ENCODE measurements at regions not wholly inside any gene's neighbourhood (a gene's known extent, or its start where the extent isn't known, plus 50 kb on each side); places are given as distances from the start of the nearest gene placed in this dataset.

DNA sequence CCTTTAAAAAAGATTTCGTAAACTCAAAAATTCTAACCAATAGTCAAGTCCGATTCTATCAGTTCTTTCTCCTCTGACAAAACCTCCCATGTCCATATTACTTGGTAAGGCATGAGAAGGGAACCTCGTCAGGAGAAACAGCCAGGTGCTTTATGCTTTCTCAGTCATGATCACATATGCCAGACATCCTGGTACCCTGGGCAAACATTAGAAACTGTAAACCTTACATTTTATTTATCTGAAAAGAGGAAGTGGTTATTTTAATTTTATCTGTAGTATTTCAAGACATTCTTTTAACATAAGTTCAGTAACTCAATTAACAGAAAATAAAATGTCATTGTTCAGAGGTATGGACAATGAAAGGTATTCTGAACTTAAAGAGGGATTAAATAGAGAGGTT is 474.8 kb upstream of the GBE1 start:
- TF ChIP-seq, protein P1, sequence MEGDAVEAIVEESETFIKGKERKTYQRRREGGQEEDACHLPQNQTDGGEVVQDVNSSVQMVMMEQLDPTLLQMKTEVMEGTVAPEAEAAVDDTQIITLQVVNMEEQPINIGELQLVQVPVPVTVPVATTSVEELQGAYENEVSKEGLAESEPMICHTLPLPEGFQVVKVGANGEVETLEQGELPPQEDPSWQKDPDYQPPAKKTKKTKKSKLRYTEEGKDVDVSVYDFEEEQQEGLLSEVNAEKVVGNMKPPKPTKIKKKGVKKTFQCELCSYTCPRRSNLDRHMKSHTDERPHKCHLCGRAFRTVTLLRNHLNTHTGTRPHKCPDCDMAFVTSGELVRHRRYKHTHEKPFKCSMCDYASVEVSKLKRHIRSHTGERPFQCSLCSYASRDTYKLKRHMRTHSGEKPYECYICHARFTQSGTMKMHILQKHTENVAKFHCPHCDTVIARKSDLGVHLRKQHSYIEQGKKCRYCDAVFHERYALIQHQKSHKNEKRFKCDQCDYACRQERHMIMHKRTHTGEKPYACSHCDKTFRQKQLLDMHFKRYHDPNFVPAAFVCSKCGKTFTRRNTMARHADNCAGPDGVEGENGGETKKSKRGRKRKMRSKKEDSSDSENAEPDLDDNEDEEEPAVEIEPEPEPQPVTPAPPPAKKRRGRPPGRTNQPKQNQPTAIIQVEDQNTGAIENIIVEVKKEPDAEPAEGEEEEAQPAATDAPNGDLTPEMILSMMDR (IDR thresholded peaks at IDR 0.05; ENCODE audit: low read depth, low read length, missing control alignments): no peak
- DNase-seq (ENCODE audit: low read depth): no peak
- H3K4me3 ChIP-seq (ENCODE audit: low read depth, low read length): no peak overlapping the region
- in situ Hi-C loops (cut with HindIII; ENCODE audit: low sequenced_read_pairs): no loop called here

GRCh38 chr3:82229397-82229796 is 468.0 kb upstream of the GBE1 start:
- DNase-seq (ENCODE audit: low read depth): no peak
- TF ChIP-seq, protein P1 (IDR thresholded peaks at IDR 0.05; ENCODE audit: low read depth, low read length, missing control alignments): no peak
- H3K4me3 ChIP-seq (ENCODE audit: low read depth, low read length): no peak overlapping the region
- in situ Hi-C loops (cut with HindIII; ENCODE audit: low sequenced_read_pairs): no loop called here

- DNase-seq (ENCODE audit: low read depth): no peak
- TF ChIP-seq, protein P1 (IDR thresholded peaks at IDR 0.05; ENCODE audit: low read depth, low read length, missing control alignments): no peak
- in situ Hi-C loops (cut with HindIII; ENCODE audit: low sequenced_read_pairs): no loop called here
- H3K4me3 ChIP-seq (ENCODE audit: low read depth, low read length): no peak overlapping the region
Observed at GRCh38 chr3:82224661-82225060, 463.2 kb upstream of the GBE1 start.

GRCh38 chr3:82222401-82222800 is 461.0 kb upstream of the GBE1 start:
- TF ChIP-seq, protein P1 (IDR thresholded peaks at IDR 0.05; ENCODE audit: low read depth, low read length, missing control alignments): no peak
- no peak overlapping the region for H3K4me3 ChIP-seq (ENCODE audit: low read depth, low read length)
- DNase-seq (ENCODE audit: low read depth): no peak
- in situ Hi-C loops (cut with HindIII; ENCODE audit: low sequenced_read_pairs): no loop called here

GRCh38 chr3:82217571-82217970 is 456.1 kb upstream of the GBE1 start:
- no peak overlapping the region for H3K4me3 ChIP-seq (ENCODE audit: low read depth, low read length)
- TF ChIP-seq, protein P1 (IDR thresholded peaks at IDR 0.05; ENCODE audit: low read depth, low read length, missing control alignments): no peak
- no peak for DNase-seq (ENCODE audit: low read depth)
- in situ Hi-C loops (cut with HindIII; ENCODE audit: low sequenced_read_pairs): no loop called here

GRCh38 chr3:82208002-82208710 is 446.7 kb upstream of the GBE1 start:
- TF ChIP-seq, protein P1 (IDR thresholded peaks at IDR 0.05; ENCODE audit: low read depth, low read length, missing control alignments): no peak
- in situ Hi-C loops (cut with HindIII; ENCODE audit: low sequenced_read_pairs): no loop called here
- H3K4me3 ChIP-seq (ENCODE audit: low read depth, low read length): no peak overlapping the region
- DNase-seq (ENCODE audit: low read depth): no peak
